MCF 10A (cell line): ENCODE measurements at regions not wholly inside any gene's neighbourhood (a gene's known extent, or its start where the extent isn't known, plus 50 kb on each side); places are given as distances from the start of the nearest gene placed in this dataset.
A peak's percentile ranks its signal among the peaks of the same experiment; 100 is the strongest.

Experiments used
- BruUV-seq: library from RNA; stranded (reverse); fragments of 400-500 nt; replicated peaks from 2 replicates; lab custom pipeline; 2021; lab: Mats Ljungman, UMichigan
- CTCF ChIA-PET: fragments of 300-600 bp; sonication (Branson Sonifier 250); formaldehyde crosslinking; extraction: SDS; loops from one replicate; lab custom pipeline; 2021; ENCODE audit warnings: antibody characterized with exemption, inconsistent platforms; lab: Yijun Ruan, JAX
- POLR2A ChIA-PET: fragments of 300-600, 350-650 bp; sonication (Branson Sonifier 250); formaldehyde crosslinking; extraction: SDS; loops from one replicate; lab custom pipeline; 2020; ENCODE audit warnings: antibody characterized with exemption, inconsistent platforms; lab: Yijun Ruan, JAX
- DNase-seq: peaks from one replicate; pipeline ENCODE4 v3.0.0-alpha.2; 2018; ENCODE audit not compliant: unreplicated experiment
- H3K27ac Mint-ChIP-seq: one replicate; pipeline ENCODE4 v1.8.0; 2022; ENCODE audit warnings: mild to moderate bottlenecking, low read depth, mixed read lengths; ENCODE audit not compliant: unreplicated experiment
- H3K27me3 Mint-ChIP-seq: one replicate; pipeline ENCODE4 v1.8.0; 2022; ENCODE audit warnings: mixed read lengths; ENCODE audit not compliant: insufficient read depth, unreplicated experiment
- H3K36me3 Mint-ChIP-seq: one replicate; pipeline ENCODE4 v1.8.0; 2022; ENCODE audit warnings: mild to moderate bottlenecking, moderate library complexity, mixed read lengths; ENCODE audit not compliant: insufficient read depth, unreplicated experiment
- H3K4me1 Mint-ChIP-seq: one replicate; pipeline ENCODE4 v1.8.0; 2022; ENCODE audit warnings: mixed read lengths; ENCODE audit not compliant: insufficient read depth, unreplicated experiment
- H3K4me3 Mint-ChIP-seq: one replicate; pipeline ENCODE4 v1.8.0; 2022; ENCODE audit warnings: mild to moderate bottlenecking, moderate library complexity, mixed read lengths; ENCODE audit not compliant: unreplicated experiment
- H3K9me3 Mint-ChIP-seq: one replicate; pipeline ENCODE4 v1.8.0; 2022; ENCODE audit warnings: mixed read lengths; ENCODE audit not compliant: unreplicated experiment
- CTCF ChIP-seq: fragments of 200-600 bp; IDR thresholded peaks from one replicate; pipeline ENCODE4 v1.8.0; 2022; ENCODE audit warnings: antibody characterized with exemption, mild to moderate bottlenecking; ENCODE audit not compliant: unreplicated experiment
- intact Hi-C: fragments of 100-400 bp; cut with micrococcal nuclease; formaldehyde crosslinking; loops from 2 replicates; pipeline ENCODE4 v1.14.1; 2022

GRCh38 chr5:28862137-28862859 lies 1823.9 kb upstream of the CDH9 start:
- H3K27me3 Mint-ChIP-seq = no peaks in the 10 kb centered on the region
- POLR2A ChIA-PET = no interaction called here
- BruUV-seq = no TSS peak
- CTCF ChIA-PET = interaction anchor here (0.6 kb wide), 1 partner anchor 21 kb away, joined by 3 read pairs; no protein-coding TSS in a partner anchor
- no peaks in the 10 kb centered on the region for H3K4me1 Mint-ChIP-seq
- H3K36me3 Mint-ChIP-seq = peaks cover 5% of the 10 kb centered on the region
- DNase-seq = no peak
- intact Hi-C loops = no loop called here
- H3K4me3 Mint-ChIP-seq = no peak overlapping the region
- H3K27ac Mint-ChIP-seq = no peak overlapping the region
- H3K9me3 Mint-ChIP-seq = no peaks in the 10 kb centered on the region
- no peak for TF ChIP-seq CTCF

- CTCF ChIA-PET = no interaction called here
- H3K4me3 Mint-ChIP-seq = no peak overlapping the region
- intact Hi-C loops = no loop called here
- peak overlapping the region; percentile 96 for H3K27ac Mint-ChIP-seq
- POLR2A ChIA-PET = interaction anchor here (0.6 to 1.4 kb wide), 3 partner anchors 11 to 856 kb away, joined by 3 read pairs; no protein-coding TSS in a partner anchor
- H3K4me1 Mint-ChIP-seq = peaks cover 9% of the 10 kb centered on the region
- peak; percentile 13 for DNase-seq
- no peaks in the 10 kb centered on the region for H3K27me3 Mint-ChIP-seq
- H3K36me3 Mint-ChIP-seq = peaks cover 3% of the 10 kb centered on the region
- no TSS peak for BruUV-seq
- TF ChIP-seq CTCF = no peak
- peaks cover 17% of the 10 kb centered on the region for H3K9me3 Mint-ChIP-seq
Observed at GRCh38 chr5:28855626-28856025, 1817.2 kb upstream of the CDH9 start.

GRCh38 chr5:28850320-28850921 lies 1812.0 kb upstream of the CDH9 start:
- DNase-seq = no peak

More at GRCh38 chr5:28850320-28850921, 1812.0 kb upstream of the CDH9 start:
- intact Hi-C loops = no loop called here
- no peak for TF ChIP-seq CTCF
- Mint-ChIP-seq H3K36me3 (no peaks in the 10 kb centered on the region), H3K27ac (no peak overlapping the region), H3K4me3 (no peak overlapping the region), H3K27me3 (no peaks in the 10 kb centered on the region), H3K9me3 (peaks cover 10% of the 10 kb centered on the region), H3K4me1 (no peaks in the 10 kb centered on the region)
- ChIA-PET POLR2A (interaction anchor here (0.6 kb wide), 1 partner anchor 18 kb away, joined by 4 read pairs; no protein-coding TSS in a partner anchor), CTCF (interaction anchor here (0.5 to 0.9 kb wide), 4 partner anchors 15 to 1834 kb away, joined by 3 to 4 read pairs (median 4); no protein-coding TSS in a partner anchor)
- no TSS peak for BruUV-seq
